ENCODE measurements at regions not wholly inside any gene's neighbourhood (a gene's known extent, or its start where the extent isn't known, plus 50 kb on each side); places are given as distances from the start of the nearest gene placed in this dataset.

DNA sequence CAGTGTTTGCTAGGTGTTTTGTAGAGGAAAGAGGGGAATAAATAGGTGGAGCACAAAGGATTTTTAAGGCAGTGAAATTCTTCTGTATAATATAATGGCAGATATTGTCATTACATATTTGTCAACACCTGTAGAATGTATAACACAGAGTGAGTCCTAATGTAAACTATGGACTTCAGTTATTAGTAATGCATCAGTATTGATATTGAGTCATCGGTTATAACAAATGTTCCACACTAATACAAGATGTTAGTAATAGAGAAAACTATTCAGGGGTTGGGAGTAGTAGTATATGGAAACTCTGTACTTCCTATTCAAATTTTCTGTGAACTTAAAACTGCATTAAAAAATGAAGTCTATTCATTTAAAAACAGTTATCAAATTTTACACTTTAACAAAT, 299.2 kb downstream of the UBE3D start:
- no peak overlapping the region for H3K9ac ChIP-seq (ENCODE audit: control insufficient read depth, extremely low read depth, insufficient read depth, low read length)
- H3K9me3 ChIP-seq (ENCODE audit: control insufficient read depth, low read depth, low read length), result no peaks in the 10 kb centered on the region
- H3K4me2 ChIP-seq (ENCODE audit: control insufficient read depth, extremely low read depth, insufficient read depth, low read depth, low read length), result no peak overlapping the region
- H2AFZ ChIP-seq (ENCODE audit: control insufficient read depth, low read length), result no peak overlapping the region
- no peaks in the 10 kb centered on the region for H3K36me3 ChIP-seq (ENCODE audit: control insufficient read depth in 2 of 2, extremely low read depth in 1 of 2, insufficient read depth in 2 of 2, low read length in 2 of 2)
- TF ChIP-seq CTCF (optimal IDR thresholded peaks at IDR 0.05 in 1 of 3, IDR thresholded peaks at IDR 0.05 in 1 of 3, conservative IDR thresholded peaks at IDR 0.05 in 1 of 3; ENCODE audit: extremely low read depth in 1 of 3, insufficient read depth in 2 of 3, low read length in 3 of 3) (no peak), EZH2 (IDR thresholded peaks at IDR 0.05; ENCODE audit: low read length) (no peak)
- no peaks in the 10 kb centered on the region for H3K9me1 ChIP-seq (ENCODE audit: control insufficient read depth, extremely low read depth, insufficient read depth, low read length)
- no peaks in the 10 kb centered on the region for H3K27me3 ChIP-seq (ENCODE audit: control insufficient read depth, extremely low read depth, insufficient read depth, low read length)
- DNase-seq (ENCODE audit: low read depth, low spot score) (no peak), FAIRE-seq (no peak)
- no peak overlapping the region for H3K4me3 ChIP-seq (ENCODE audit: control insufficient read depth in 2 of 3, extremely low read depth in 1 of 3, insufficient read depth in 2 of 3, low read depth in 1 of 3, low read length in 3 of 3)
- no peaks in the 10 kb centered on the region for H4K20me1 ChIP-seq (ENCODE audit: control insufficient read depth, extremely low read depth, insufficient read depth, low read length)
- dilution Hi-C loops (cut with MboI; ENCODE audit: extremely low pct_ligation_motif_present, low sequenced_read_pairs), result no loop called here
- no peaks in the 10 kb centered on the region for H3K4me1 ChIP-seq (ENCODE audit: control insufficient read depth, extremely low read depth, insufficient read depth, low read length)
- H3K79me2 ChIP-seq (ENCODE audit: control insufficient read depth, insufficient read depth, low read length), result no peaks in the 10 kb centered on the region
- no peak overlapping the region for H3K27ac ChIP-seq (ENCODE audit: control insufficient read depth, insufficient read depth, low read length)

DNA sequence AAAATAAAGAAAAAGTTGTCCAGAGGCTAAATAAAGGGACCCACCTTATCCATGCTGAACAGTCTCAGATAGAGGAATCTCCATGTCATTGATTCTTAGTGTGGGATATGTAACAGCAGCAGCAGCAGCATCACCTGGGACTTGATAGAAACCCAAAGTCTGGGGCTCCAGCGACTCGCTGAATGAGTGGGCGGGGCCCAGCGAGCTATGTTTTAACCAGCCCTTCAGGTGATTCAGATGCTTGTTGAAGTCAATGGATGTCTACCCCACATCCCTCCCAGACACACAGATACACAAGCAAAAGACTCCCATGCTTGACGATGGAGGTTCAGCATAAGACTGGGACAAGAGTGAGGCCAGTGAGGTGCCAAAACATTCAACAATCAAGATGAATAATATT, 298.6 kb downstream of the UBE3D start:
- FAIRE-seq, result no peak
- dilution Hi-C loops (cut with MboI; ENCODE audit: extremely low pct_ligation_motif_present, low sequenced_read_pairs), result no loop called here
- H3K36me3 ChIP-seq (ENCODE audit: control insufficient read depth in 2 of 2, extremely low read depth in 1 of 2, insufficient read depth in 2 of 2, low read length in 2 of 2), result no peaks in the 10 kb centered on the region
- no peaks in the 10 kb centered on the region for H3K27me3 ChIP-seq (ENCODE audit: control insufficient read depth, extremely low read depth, insufficient read depth, low read length)
- no peaks in the 10 kb centered on the region for H3K9me1 ChIP-seq (ENCODE audit: control insufficient read depth, extremely low read depth, insufficient read depth, low read length)
- H3K9ac ChIP-seq (ENCODE audit: control insufficient read depth, extremely low read depth, insufficient read depth, low read length), result no peak overlapping the region
- no peak overlapping the region for H2AFZ ChIP-seq (ENCODE audit: control insufficient read depth, low read length)
- no peaks in the 10 kb centered on the region for H3K4me1 ChIP-seq (ENCODE audit: control insufficient read depth, extremely low read depth, insufficient read depth, low read length)
- H3K79me2 ChIP-seq (ENCODE audit: control insufficient read depth, insufficient read depth, low read length), result no peaks in the 10 kb centered on the region
- no peak overlapping the region for H3K4me3 ChIP-seq (ENCODE audit: control insufficient read depth in 2 of 3, extremely low read depth in 1 of 3, insufficient read depth in 2 of 3, low read depth in 1 of 3, low read length in 3 of 3)
- no peaks in the 10 kb centered on the region for H3K9me3 ChIP-seq (ENCODE audit: control insufficient read depth, low read depth, low read length)
- H4K20me1 ChIP-seq (ENCODE audit: control insufficient read depth, extremely low read depth, insufficient read depth, low read length), result no peaks in the 10 kb centered on the region
- TF ChIP-seq EZH2 (IDR thresholded peaks at IDR 0.05; ENCODE audit: low read length) (no peak), CTCF (optimal IDR thresholded peaks at IDR 0.05 in 1 of 3, IDR thresholded peaks at IDR 0.05 in 1 of 3, conservative IDR thresholded peaks at IDR 0.05 in 1 of 3; ENCODE audit: extremely low read depth in 1 of 3, insufficient read depth in 2 of 3, low read length in 3 of 3) (no peak)
- no peak overlapping the region for H3K27ac ChIP-seq (ENCODE audit: control insufficient read depth, insufficient read depth, low read length)
- H3K4me2 ChIP-seq (ENCODE audit: control insufficient read depth, extremely low read depth, insufficient read depth, low read depth, low read length), result no peak overlapping the region
- no peak for DNase-seq (ENCODE audit: low read depth, low spot score)

Data from keratinocyte (primary cell).